Activated CD4-positive, alpha-beta T cell treated with anti-CD3 and anti-CD28 coated beads, Interleukin-2, amount 10 ng/mL, durations not matched to agents 7 days and 5 days (primary cell): ENCODE measurements at regions not wholly inside any gene's neighbourhood (a gene's known extent, or its start where the extent isn't known, plus 50 kb on each side); places are given as distances from the start of the nearest gene placed in this dataset.

ENCODE experiments used
- CTCF ChIA-PET: fragments of 350-600 bp; sonication (Branson Sonifier 250); formaldehyde crosslinking; loops from one replicate; lab custom pipeline; 2021; ENCODE audit warnings: antibody characterized with exemption; lab: Charles Lee
- POLR2A ChIA-PET: fragments of 350-600 bp; sonication (Branson Sonifier 250); formaldehyde crosslinking; loops from one replicate; lab custom pipeline; 2021; ENCODE audit warnings: antibody characterized with exemption; lab: Charles Lee
- DNase-seq: peaks from one replicate; pipeline ENCODE4 v3.0.0-alpha.2; 2020
- H3K27ac Mint-ChIP-seq: one replicate; pipeline ENCODE4 v1.8.0; 2021; ENCODE audit warnings: mild to moderate bottlenecking, moderate library complexity, mixed read lengths
- H3K27me3 Mint-ChIP-seq: one replicate; pipeline ENCODE4 v1.8.0; 2021; ENCODE audit warnings: mixed read lengths
- H3K36me3 Mint-ChIP-seq: one replicate; pipeline ENCODE4 v1.8.0; 2021; ENCODE audit warnings: low read depth, mixed read lengths
- H3K4me1 Mint-ChIP-seq: one replicate; pipeline ENCODE4 v1.8.0; 2021; ENCODE audit warnings: mixed read lengths
- H3K4me3 Mint-ChIP-seq: one replicate; pipeline ENCODE4 v1.8.0; 2021; ENCODE audit warnings: mild to moderate bottlenecking, moderate library complexity, mixed read lengths
- H3K9me3 Mint-ChIP-seq: one replicate; pipeline ENCODE4 v1.8.0; 2021; ENCODE audit warnings: mixed read lengths

DNA sequence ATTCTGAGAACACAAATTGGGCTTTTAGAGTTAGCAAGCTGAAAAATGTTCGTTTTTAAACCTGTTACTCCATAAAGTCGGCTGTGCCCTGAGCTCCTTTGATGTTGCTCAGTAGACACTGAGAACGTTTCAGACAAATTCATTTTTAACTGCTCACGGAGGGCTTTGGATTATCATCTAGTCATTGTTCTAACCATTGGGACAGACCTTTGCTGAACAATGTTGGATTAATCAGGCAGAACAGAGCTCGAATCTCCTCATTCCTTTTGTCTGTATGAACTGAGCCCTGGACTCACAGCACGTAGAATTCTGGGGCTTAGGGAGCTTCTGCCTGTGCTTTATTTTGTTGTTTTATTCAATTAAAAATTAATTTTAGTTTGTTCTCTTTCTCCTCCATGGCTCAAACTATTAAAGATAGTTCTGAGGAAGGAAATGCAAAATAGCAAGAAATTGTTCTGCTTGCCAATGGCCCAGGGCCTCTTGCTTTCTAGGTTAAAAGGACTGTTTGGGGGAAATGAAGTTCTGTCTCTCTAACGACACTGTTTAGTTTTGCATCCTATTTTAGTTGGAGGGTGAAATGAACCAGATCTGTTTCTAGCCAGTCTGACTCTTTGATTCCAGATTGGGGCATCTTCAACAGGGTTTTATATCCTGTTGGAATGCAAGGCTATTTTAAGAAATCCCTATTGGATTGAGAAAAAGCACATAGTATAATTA is 114.7 kb upstream of the CXCR4 start:
- peaks cover 3% of the 10 kb centered on the region for H3K9me3 Mint-ChIP-seq
- no peak for DNase-seq
- ChIA-PET CTCF (interaction anchor here (1.2 to 1.4 kb wide), 2 partner anchors 9 to 10 kb away, joined by 3 read pairs; no protein-coding TSS in a partner anchor), POLR2A (no interaction called here)
- H3K36me3 Mint-ChIP-seq = peaks cover under 1% of the 10 kb centered on the region
- H3K4me3 Mint-ChIP-seq = no peak overlapping the region
- H3K27me3 Mint-ChIP-seq = peaks cover 12% of the 10 kb centered on the region
- H3K4me1 Mint-ChIP-seq = peaks cover 6% of the 10 kb centered on the region
- H3K27ac Mint-ChIP-seq = no peak overlapping the region

DNA sequence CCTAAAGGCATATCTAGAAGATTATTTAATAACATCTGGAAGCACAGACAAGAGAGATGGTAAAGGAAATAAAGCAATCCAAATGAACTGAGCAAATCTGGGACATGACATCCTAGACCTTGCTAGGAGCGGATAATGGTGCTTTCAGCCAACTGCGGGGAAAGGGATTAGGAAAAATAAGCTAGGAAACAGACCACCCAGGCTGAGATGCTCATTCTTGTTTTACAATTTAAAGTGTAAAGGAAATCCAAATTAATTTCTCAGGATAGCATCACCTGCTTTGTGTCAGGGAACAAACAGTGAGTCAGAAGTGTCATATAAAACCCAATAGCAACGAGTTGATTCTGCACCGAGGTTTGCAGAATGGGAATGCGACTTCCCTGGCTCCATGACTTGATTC is 112.5 kb upstream of the CXCR4 start:
- peaks cover 12% of the 10 kb centered on the region for H3K27me3 Mint-ChIP-seq
- ChIA-PET CTCF (interaction anchor here (1.7 kb wide), 1 partner anchor 9 kb away, joined by 5 read pairs; no protein-coding TSS in a partner anchor), POLR2A (no interaction called here)
- peaks cover 9% of the 10 kb centered on the region for H3K4me1 Mint-ChIP-seq
- H3K36me3 Mint-ChIP-seq = no peaks in the 10 kb centered on the region
- no peaks in the 10 kb centered on the region for H3K9me3 Mint-ChIP-seq
- no peak for DNase-seq
- H3K27ac Mint-ChIP-seq = no peak overlapping the region
- H3K4me3 Mint-ChIP-seq = no peak overlapping the region

DNA sequence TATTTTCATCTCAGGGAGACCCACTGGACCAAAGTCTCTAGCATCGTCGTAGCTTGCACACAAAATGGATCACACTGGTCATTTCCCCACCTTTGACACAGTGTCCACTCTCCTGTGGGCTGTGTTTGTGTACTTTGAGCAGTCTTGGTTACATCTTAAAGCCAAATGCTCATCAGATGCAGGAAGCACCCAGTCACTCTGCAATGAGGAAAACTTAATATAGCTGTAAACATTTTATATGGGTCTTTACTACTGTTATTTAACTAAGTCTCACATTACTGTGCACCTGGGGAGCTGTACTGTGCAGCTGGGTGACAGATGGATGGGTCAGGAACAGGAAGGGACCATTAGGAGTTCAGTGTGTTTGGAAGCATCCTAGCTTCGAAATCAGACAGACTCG is 109.0 kb upstream of the CXCR4 start:
- H3K4me3 Mint-ChIP-seq = no peak overlapping the region
- ChIA-PET POLR2A (no interaction called here), CTCF (interaction anchor here (0.6 to 1.5 kb wide), 5 partner anchors 12 to 157 kb away, joined by 3 to 6 read pairs (median 4); no protein-coding TSS in a partner anchor)
- DNase-seq = no peak
- H3K27me3 Mint-ChIP-seq = peaks cover 13% of the 10 kb centered on the region
- H3K27ac Mint-ChIP-seq = no peak overlapping the region
- H3K36me3 Mint-ChIP-seq = no peaks in the 10 kb centered on the region
- H3K9me3 Mint-ChIP-seq = peaks cover 3% of the 10 kb centered on the region
- H3K4me1 Mint-ChIP-seq = peaks cover 9% of the 10 kb centered on the region

DNA sequence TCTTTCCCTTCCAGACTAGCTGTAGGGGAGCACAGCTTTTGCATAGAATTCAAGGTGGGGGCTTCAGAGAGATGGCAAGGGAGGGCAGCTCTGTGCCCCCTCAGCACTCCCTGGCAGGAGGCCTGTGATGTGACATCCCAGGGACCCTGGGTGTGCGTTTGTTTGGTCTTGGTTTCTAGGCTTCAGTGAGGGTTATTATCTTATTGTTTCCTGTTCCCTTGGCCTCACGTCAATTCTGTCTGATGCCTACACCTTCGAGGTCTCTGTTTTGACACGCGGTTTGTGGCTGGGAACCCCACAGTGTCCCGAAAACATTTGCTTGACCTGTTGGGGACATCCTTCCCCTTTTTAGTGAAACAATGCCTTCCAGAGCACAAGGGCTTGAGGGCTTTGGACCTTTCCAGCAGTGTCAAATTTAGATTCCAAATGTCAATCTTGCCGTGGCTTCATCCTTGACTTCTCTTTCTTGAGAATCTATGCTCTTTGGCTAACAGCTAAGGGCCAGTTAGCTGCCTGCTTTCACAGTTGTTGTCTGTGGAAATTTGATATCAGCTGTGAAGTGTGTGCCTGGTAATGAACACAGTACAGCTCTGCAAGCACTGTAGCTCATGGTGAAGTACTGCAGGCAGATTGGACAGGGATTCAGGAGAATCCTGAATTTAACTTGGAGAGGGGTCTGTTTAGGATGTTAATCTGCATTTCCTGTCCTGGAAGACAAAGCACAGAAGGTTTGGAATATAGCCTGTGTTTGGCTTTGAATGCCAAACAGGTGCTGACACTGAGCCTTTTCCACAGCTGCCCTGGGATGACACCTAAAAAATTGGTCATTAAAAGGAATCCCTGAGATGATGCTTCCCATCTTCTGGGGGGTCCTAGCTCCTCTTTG is 108.2 kb upstream of the CXCR4 start:
- Mint-ChIP-seq H3K36me3 (no peaks in the 10 kb centered on the region), H3K4me3 (no peak overlapping the region), H3K27ac (no peak overlapping the region), H3K9me3 (peaks cover 3% of the 10 kb centered on the region), H3K4me1 (peaks cover 9% of the 10 kb centered on the region), H3K27me3 (peaks cover 9% of the 10 kb centered on the region)
- POLR2A ChIA-PET = no interaction called here
- no peak for DNase-seq
- CTCF ChIA-PET = interaction anchor here (0.6 to 1.5 kb wide), 7 partner anchors 9 to 158 kb away, joined by 3 to 6 read pairs (median 4); no protein-coding TSS in a partner anchor

GRCh38 chr2:136223274-136223673 is 105.3 kb upstream of the CXCR4 start:
- Mint-ChIP-seq H3K27me3 (peaks cover 2% of the 10 kb centered on the region), H3K36me3 (no peaks in the 10 kb centered on the region), H3K27ac (no peak overlapping the region), H3K9me3 (peaks cover 5% of the 10 kb centered on the region), H3K4me1 (peaks cover 9% of the 10 kb centered on the region), H3K4me3 (no peak overlapping the region)
- no peak for DNase-seq
- ChIA-PET CTCF (interaction anchor here (1.1 to 1.3 kb wide), 2 partner anchors 9 to 16 kb away, joined by 3 to 4 read pairs; no protein-coding TSS in a partner anchor), POLR2A (no interaction called here)

- no peak for DNase-seq
- H3K27ac Mint-ChIP-seq = no peak overlapping the region
- H3K4me3 Mint-ChIP-seq = no peak overlapping the region
- peaks cover 5% of the 10 kb centered on the region for H3K9me3 Mint-ChIP-seq
- ChIA-PET POLR2A (no interaction called here), CTCF (interaction anchor here (1.1 to 1.3 kb wide), 2 partner anchors 10 to 17 kb away, joined by 3 to 4 read pairs; no protein-coding TSS in a partner anchor)
- peaks cover 2% of the 10 kb centered on the region for H3K27me3 Mint-ChIP-seq
- H3K36me3 Mint-ChIP-seq = no peaks in the 10 kb centered on the region
- H3K4me1 Mint-ChIP-seq = peaks cover 9% of the 10 kb centered on the region
Measured at GRCh38 chr2:136222862-136223261, 104.9 kb upstream of the CXCR4 start.

- peaks cover 2% of the 10 kb centered on the region for H3K27me3 Mint-ChIP-seq
- CTCF ChIA-PET = interaction anchor here (1.2 to 1.5 kb wide), 3 partner anchors 8 to 12 kb away, joined by 4 to 5 read pairs (median 4); no protein-coding TSS in a partner anchor
Measured at GRCh38 chr2:136221026-136221425, 103.1 kb upstream of the CXCR4 start.

GRCh38 chr2:136219963-136220362 is 102.0 kb upstream of the CXCR4 start:
- no peak overlapping the region for H3K4me3 Mint-ChIP-seq
- ChIA-PET POLR2A (no interaction called here), CTCF (interaction anchor here (0.6 to 1.1 kb wide), 2 partner anchors 27 to 29 kb away, joined by 3 read pairs; no protein-coding TSS in a partner anchor)
- no peaks in the 10 kb centered on the region for H3K4me1 Mint-ChIP-seq
- H3K36me3 Mint-ChIP-seq = no peaks in the 10 kb centered on the region
- H3K27me3 Mint-ChIP-seq = peaks cover 2% of the 10 kb centered on the region
- peaks cover 5% of the 10 kb centered on the region for H3K9me3 Mint-ChIP-seq
- no peak for DNase-seq
- H3K27ac Mint-ChIP-seq = no peak overlapping the region

More at GRCh38 chr2:136221026-136221425, 103.1 kb upstream of the CXCR4 start:
- no peaks in the 10 kb centered on the region for H3K36me3 Mint-ChIP-seq
- peaks cover 5% of the 10 kb centered on the region for H3K9me3 Mint-ChIP-seq
- H3K27ac Mint-ChIP-seq = no peak overlapping the region
- POLR2A ChIA-PET = no interaction called here
- no peak overlapping the region for H3K4me3 Mint-ChIP-seq
- peaks cover 5% of the 10 kb centered on the region for H3K4me1 Mint-ChIP-seq
- no peak for DNase-seq

- DNase-seq = no peak
- no peaks in the 10 kb centered on the region for H3K4me1 Mint-ChIP-seq
- ChIA-PET POLR2A (no interaction called here), CTCF (interaction anchor here (0.6 to 1.1 kb wide), 3 partner anchors 27 to 272 kb away, joined by 3 read pairs; no protein-coding TSS in a partner anchor)
- H3K27me3 Mint-ChIP-seq = peaks cover 2% of the 10 kb centered on the region
- H3K27ac Mint-ChIP-seq = no peak overlapping the region
- H3K9me3 Mint-ChIP-seq = peaks cover 5% of the 10 kb centered on the region
- H3K4me3 Mint-ChIP-seq = no peak overlapping the region
- H3K36me3 Mint-ChIP-seq = no peaks in the 10 kb centered on the region
Measured at GRCh38 chr2:136219341-136219740, 101.4 kb upstream of the CXCR4 start.

DNA sequence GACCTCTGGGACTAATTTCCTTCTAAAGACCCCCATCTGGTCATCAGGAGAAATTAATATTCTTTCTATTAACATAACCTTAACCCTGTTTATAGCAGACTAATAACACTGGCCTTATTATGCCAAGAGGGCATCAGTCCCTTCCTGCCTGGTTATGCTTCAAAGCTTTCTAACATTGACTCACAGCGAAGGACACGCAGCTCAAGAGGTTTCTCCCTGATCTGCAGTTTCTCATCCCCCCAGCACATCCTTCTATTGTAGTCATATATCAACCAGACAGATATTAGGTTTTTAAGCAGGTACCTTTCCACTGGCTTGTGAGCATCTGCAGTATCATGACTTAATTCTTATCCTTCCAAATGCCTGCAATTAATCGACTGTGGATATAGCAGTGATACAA is 100.0 kb upstream of the CXCR4 start:
- CTCF ChIA-PET = interaction anchor here (0.7 kb wide), 1 partner anchor 164 kb away, joined by 3 read pairs; no protein-coding TSS in a partner anchor
- DNase-seq = no peak
- no peak overlapping the region for H3K27ac Mint-ChIP-seq
- no peak overlapping the region for H3K4me3 Mint-ChIP-seq
- no peaks in the 10 kb centered on the region for H3K36me3 Mint-ChIP-seq
- POLR2A ChIA-PET = no interaction called here
- peaks cover 10% of the 10 kb centered on the region for H3K9me3 Mint-ChIP-seq
- peaks cover 7% of the 10 kb centered on the region for H3K4me1 Mint-ChIP-seq
- peaks cover 2% of the 10 kb centered on the region for H3K27me3 Mint-ChIP-seq

GRCh38 chr2:136215908-136216472 is 98.0 kb upstream of the CXCR4 start:
- Mint-ChIP-seq H3K36me3 (peaks cover 2% of the 10 kb centered on the region), H3K27ac (no peak overlapping the region), H3K9me3 (peaks cover 7% of the 10 kb centered on the region), H3K4me1 (peaks cover 16% of the 10 kb centered on the region), H3K27me3 (no peaks in the 10 kb centered on the region), H3K4me3 (no peak overlapping the region)
- ChIA-PET POLR2A (no interaction called here), CTCF (interaction anchor here (1.1 to 1.4 kb wide), 2 partner anchors 18 to 24 kb away, joined by 3 to 4 read pairs; no protein-coding TSS in a partner anchor)
- DNase-seq = no peak

DNA sequence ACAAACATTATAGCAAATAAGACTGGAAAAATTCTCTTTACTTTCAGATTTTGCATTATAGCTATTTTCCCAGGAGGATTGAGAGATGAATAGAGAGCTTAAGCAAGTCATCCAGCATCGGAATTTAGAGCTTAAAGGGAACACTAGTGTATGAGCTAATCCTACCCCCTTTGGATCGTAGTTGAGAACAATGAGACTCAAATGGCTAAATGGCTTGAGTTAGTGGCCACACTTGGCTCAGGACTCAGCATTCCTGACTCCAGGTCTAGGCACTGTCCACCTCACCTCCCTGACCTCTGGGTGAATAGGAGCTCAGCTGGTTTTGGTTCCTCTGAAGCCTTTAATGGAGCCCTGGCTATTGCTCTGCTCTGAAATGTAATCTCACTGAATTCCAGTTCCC is 97.5 kb upstream of the CXCR4 start:
- Mint-ChIP-seq H3K4me1 (peaks cover 16% of the 10 kb centered on the region), H3K27me3 (no peaks in the 10 kb centered on the region), H3K36me3 (peaks cover 2% of the 10 kb centered on the region), H3K27ac (no peak overlapping the region), H3K4me3 (no peak overlapping the region), H3K9me3 (peaks cover 9% of the 10 kb centered on the region)
- ChIA-PET POLR2A (no interaction called here), CTCF (interaction anchor here (1.1 to 1.4 kb wide), 2 partner anchors 19 to 24 kb away, joined by 3 to 4 read pairs; no protein-coding TSS in a partner anchor)
- DNase-seq = no peak
